Bone marrow (tissue), 2 donors: ENCODE measurements at regions not wholly inside any gene's neighbourhood (a gene's known extent, or its start where the extent isn't known, plus 50 kb on each side); places are given as distances from the start of the nearest gene placed in this dataset.

Experiments
- DNase-seq, 2 donors: peaks; one replicate each; lab custom pipeline; 2025; lab: John Stamatoyannopoulos, UW

DNA sequence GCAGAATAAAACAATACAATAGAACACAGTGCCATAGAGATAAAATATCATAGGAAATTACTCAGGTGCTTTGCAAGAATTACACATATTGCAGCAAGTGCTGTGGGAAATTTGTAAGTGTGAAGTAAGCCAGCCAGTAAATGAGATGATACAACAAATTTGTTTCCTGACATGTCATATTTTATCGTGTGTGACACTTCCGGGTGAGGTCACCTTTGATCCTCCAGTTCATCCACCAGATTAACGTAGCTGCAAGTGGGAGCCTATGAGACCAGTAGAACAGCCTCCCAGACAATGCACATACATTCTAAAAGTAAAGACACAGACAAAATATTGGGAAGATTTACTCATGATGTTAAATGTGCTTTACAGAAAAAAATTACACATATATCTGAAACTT is 72.2 kb downstream of the PRDM9 start:
- DNase-seq, result no peak

DNA sequence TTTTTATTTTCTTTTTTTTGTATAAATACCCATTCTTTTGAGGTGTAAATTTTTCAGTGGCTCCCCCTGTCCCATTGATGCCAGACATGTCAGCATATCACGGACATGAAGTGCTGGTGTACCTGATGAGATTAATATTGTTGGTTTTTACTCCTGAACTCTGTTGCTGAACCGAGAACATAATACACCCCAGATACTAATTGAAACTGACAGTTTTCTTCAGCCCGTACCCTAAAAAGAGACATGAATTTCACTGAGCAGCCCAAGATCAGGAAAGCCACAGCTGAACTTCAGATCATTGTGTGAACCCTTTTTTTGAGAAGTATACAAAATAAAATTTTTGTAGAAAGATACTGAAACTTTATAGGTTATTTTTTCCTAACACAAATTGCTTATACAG is 75.7 kb downstream of the PRDM9 start:
- DNase-seq, result no peak

DNA sequence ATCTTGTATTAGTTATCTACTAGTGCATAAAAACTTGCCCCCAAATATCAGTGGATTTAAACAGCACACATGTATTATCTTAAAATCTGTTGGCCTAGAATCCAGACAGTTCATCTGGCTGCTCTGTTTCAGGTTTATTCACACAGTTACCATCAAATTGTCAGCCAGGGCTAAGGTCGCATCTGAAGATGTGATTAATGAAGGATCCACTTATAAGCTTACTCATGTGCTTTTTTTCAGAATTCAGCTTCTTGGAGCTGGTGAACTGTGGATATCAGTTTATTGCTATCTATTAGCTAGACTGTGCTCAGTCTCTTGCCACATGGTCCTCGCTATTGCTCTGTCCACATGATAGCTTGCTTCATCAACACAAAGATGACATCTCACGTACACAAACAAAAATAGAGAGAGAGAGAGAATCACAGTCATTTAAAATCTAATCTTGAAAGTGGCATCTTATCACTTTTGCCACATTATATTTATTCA is 81.5 kb downstream of the PRDM9 start:
- no peak for DNase-seq

DNA sequence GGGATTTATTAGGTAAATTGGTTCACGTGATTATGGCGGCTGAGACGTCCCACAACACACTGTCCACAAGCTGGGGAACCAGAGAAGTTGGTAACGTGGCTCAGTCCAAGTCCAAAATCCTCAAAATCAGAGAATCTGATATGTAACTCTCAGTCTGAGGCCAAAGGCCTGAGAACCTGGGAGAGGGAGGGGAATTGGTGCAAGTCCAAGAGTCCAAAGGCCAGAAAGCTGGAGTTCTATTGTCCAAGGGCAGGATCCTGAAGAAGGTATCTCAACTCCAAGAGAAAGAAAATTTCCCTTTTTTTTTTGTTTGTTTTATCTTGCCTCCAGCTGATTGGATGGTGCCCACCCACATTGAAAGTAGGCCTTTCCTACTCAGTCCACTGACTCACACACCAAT is 83.8 kb downstream of the PRDM9 start:
- no peak for DNase-seq

DNA sequence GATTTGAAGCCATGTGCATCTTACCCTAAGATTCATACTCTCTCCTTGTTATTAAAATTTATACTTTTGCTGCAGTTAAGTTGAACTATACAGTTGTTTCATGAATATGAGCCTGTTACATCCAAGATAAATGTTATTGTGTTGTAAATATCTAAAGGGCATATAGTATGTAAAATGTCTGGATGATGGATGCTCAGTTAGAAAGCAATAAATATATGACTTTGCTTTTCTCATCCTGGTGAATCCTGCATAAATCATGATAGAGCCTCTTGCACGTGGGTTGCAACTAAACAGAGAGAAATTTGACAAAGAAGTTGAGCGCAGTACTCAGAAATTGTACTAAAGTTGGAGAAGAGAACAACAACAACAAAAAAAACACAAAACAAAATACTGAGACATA is 99.5 kb downstream of the PRDM9 start:
- DNase-seq, result no peak

DNA sequence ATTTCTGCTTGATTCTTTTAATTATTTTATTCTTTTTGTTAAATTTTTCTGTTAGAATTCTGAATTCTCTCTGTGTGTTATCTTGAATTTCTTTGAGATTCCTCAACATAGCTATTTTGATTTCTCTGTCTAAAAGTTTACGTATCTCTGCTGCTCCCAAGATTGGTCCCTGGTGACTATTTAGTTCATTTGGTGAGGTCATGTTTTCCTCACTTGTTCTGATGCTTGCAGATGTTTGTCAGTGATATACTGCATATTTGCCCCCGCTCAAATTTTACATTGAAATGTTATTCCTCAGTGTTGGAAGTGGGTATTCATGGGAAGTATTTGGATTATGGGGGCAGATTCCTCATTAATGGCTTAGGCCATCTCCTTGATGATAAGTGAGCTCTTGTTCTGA is 105.3 kb downstream of the PRDM9 start:
- no peak for DNase-seq

DNA sequence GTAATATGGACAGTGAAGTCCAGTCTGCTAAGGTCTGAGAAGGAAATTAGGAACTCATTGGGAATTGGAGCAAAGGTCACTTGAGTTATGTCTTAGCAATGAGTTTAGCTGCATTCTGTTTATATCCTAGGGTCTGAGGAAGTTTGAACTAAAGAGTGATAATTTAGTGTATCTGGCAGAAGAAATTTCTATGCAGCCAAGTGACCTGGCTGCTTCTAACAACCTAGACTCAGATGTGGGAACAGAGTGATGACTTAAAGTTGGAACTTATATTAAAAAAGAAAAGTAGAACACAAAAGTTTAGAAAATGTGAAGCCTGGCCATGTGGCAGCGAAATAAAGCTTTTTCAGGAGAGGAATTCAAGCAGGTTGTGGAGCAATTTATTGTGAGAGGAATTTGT is 106.2 kb downstream of the PRDM9 start:
- no peak for DNase-seq

DNA sequence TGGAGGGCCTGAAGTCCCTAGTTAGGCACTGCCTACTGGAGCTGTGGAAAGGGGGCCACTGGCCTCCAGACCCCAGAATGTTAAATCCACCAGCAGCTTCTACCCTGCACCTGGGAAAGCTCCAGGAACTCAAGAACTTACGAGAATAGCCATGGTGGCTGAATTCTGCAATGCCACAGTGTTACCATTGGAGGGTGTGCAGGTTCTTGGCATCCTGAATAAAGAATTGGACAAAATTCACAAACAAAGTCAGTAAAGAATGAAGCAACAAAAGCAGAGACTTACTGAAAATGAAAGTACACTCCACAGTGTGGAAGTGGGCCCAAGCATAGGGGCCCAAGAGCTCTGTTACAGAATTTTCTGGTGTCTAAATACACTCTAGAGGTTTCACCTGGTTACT is 107.0 kb downstream of the PRDM9 start:
- no peak for DNase-seq

DNA sequence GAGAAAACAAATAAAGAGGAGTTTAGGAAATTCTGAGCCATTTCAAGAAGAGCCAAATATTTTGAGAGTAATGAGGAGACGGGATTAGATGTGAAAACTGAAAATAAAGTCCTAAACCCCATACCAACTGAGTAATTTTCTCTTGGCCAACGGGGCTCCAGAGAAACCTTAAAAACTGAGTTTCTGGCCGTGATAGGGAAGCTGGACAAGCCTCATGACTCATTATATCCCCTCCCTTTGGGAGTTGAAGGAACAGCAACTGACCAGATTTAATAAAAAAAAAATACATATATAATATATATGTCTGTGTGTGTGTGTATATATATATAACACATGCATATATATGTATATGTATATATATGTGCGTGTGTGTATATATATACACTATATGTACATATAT is 119.6 kb downstream of the PRDM9 start:
- DNase-seq, result no peak

DNA sequence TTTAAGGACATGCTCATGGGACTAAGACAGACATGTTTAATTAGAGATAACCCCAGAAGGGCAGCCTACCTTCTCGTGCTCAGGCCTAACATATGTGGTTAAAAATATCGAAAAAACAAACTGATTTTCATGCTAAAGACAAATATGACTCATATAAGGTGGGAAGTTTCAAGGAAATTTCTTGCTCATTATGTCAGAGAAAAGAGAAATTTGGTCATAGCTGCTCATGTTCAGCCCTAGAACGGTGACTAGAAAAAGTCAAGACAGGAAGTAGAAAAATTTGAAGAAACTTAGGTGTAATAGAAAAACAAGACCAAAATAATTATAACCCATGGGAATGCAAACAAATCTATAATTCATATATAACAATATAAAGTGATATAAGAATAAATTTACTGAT is 120.6 kb downstream of the PRDM9 start:
- no peak for DNase-seq

DNA sequence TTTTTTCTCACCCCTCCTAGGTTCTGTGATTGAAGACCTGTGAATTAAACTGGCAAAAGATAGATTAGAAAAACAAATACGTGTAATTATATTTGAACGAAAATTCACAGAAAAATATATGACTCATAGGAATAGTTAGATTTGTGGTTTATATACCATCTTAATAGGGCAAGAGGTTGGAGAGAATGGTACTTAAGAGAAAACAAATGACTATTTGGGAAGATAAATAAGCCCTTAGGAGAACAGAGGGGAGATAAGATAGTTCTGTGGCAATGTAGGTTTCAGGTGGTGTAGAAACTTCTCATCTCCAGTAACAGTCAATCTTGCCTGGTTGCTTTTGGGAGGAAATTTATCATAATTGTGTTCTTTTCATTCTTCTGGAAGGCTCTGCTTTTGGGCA is 122.0 kb downstream of the PRDM9 start:
- DNase-seq, result no peak

DNA sequence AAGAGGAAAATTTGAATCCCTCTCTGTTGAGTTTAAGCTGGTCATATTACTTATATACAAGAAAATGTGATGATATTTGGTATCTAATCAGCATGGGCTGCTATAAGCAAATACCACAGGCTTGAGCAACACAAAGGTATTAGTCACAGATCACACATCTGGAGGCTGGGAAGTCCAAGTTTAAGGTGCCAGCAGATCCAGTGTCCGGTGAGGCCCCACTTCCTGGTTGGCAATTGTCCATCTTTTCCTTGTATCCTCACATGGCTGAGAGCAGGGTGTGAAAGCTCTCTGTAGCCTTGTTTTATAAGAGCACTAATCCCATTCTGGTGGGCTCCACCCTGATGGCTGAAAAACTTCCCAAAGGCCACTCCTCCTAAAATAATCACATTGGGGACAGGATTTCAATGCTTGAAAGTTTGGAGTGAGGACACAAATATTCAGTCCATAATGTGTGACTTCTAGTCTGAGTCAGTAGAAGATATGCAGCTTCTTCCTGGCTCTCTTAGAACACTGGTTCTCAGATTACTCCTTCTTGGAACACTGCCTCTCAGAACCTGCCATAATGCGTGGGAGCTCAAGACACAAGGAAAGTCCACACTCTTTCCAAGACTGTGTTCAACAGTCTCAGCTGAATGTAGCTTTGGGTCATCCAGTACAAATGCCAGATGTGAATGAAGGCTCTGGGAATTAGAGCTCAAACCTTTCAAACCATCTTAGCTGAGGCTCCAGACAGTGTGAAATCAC is 124.1 kb downstream of the PRDM9 start:
- no peak for DNase-seq

DNA sequence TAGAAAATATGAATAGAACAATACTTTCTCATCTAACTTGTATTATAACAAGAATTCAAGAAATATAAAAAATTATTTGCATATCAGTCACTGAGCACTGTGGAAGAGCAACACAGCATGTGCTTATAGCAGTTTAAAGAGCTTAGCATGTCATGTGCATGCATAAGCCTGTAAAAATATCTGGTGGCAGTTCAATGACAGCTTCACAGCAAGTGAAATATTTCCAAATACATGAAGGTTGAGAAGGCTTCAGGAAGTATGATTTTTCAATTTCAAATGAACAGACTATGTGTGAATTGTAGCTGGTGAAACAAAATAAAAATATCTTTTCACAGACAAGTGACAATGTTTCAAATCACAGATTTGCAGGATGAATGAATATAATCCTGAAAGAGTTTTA is 128.5 kb downstream of the PRDM9 start:
- no peak for DNase-seq

DNA sequence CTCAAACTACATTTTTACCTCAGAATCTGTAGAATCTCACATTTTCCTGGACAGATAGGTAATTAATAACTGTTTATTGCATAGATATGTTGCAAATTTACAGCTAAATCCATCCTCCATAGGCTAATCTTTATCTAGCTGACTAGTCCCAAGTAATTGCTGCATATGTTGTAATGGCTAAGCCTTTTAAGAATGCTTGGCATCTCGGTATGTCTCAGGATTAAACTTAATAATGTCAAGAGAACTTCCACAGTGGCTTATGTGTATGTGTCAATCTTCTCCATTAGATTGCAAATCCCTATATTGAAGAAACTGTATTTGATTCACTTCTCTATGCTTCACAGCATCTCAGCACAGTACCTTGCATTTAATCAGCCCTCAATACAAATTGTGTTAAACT is 131.9 kb downstream of the PRDM9 start:
- DNase-seq, result no peak

DNA sequence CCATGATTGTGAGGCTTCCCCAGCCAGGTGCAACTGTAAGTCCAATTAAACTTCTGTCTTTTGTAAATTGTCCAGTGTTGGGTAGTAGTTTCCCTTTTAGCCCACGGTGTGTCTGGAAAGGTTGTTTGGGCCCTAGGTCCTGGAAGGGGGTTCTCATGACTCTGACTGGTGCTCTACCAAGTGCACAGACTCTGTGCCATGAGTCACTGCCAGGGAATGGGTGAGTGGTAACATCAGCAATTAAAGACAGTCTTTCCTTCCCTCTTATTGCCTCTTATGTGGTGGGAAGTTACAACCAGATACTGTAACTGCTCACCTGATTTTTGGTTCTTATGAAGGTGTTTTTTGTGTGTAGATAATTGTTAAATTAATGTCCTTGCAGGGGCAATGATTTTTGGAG is 141.2 kb downstream of the PRDM9 start:
- no peak for DNase-seq

DNA sequence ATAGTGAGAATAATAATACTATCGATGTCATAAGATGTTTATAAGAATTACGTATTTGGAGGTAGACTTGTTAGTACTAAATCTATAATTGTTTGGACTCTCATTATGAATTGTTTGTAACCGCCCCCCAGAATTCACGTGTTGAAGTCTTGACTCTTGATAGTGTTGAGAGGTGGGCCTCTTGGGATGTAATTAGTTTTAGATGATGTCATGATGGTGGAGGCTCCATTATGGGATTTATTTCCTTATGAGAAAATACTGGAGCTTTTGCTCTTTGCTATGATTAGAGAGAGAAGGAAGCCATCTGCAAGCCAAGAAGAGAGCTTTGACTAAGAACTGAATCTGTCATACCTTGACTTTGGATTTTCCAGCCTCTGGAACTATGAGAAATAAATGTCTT is 142.2 kb downstream of the PRDM9 start:
- DNase-seq, result no peak

DNA sequence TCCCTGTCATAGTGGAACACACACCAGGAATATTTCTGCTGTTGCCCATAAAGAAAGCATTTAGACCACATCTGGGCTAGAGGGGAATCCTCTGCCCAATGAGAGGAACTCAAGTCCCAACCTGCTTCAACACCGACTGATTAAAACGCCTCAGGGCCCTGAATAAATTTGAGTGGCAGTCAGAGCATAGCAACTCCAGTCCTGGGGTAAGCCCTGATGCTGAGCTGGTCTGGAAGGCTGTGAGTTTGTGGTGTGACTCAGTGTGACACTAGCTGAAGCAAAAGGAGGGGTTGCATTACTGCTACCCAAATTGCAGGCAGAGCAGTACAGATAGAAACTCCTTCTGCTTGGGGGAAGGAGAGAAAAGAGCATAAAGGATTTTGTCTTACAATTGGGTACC is 148.3 kb downstream of the PRDM9 start:
- no peak for DNase-seq

DNA sequence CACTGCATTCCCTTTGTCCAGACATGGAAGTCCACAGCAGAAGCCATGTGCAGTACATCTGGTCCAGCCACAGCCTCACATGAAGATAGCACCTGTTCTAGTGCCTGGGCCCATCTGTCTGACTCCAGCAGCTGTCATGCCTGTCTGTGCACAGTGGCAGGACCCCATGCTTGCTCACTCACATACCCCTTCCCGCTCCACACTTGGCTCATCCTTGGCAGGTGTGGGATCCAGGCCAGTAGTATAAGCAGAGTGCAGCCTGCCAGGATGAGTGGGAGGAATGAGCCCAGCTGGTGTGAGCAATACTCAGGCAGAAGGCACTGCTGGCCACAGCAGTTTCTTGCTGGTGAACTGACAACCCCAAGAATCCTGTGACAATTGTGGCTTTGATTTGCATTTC is 168.0 kb downstream of the PRDM9 start:
- DNase-seq, result no peak

DNA sequence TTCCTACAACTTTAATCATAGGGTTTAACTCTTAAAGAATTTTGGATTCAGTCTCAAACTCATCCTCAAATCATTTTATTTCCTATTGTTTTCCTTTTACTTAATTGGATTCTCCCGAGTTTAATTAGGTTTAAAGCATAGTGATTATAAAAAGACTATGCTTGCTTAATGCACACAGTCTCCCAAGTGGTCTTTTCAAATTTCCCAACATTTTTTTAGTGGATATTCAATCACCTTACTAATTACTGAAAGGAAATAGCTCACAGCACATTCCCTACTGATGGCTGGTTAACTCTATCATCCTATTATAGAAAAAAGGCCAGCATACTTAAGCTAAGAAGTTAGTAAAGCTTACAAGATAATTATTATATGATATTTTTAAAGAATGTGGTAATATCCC is 170.6 kb downstream of the PRDM9 start:
- DNase-seq, result no peak

DNA sequence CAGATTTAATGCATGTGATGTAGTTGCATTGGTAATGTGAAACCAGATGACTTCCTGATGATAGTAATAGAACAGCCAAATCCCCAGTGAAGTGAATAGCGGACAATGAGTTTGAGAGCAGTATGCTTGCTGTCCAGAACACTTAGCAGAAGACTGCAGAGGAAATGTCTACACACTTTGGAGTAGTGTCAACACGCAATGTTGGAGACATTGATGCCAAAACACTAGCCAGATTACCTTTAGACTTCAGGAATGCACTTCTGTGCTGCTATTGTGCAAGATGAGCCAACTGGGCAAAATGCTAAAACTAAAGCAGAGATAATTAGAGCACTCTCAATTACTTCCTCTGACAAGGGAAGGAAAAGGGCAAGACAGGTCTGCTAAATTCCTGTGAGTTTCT is 176.7 kb downstream of the PRDM9 start:
- no peak for DNase-seq

DNA sequence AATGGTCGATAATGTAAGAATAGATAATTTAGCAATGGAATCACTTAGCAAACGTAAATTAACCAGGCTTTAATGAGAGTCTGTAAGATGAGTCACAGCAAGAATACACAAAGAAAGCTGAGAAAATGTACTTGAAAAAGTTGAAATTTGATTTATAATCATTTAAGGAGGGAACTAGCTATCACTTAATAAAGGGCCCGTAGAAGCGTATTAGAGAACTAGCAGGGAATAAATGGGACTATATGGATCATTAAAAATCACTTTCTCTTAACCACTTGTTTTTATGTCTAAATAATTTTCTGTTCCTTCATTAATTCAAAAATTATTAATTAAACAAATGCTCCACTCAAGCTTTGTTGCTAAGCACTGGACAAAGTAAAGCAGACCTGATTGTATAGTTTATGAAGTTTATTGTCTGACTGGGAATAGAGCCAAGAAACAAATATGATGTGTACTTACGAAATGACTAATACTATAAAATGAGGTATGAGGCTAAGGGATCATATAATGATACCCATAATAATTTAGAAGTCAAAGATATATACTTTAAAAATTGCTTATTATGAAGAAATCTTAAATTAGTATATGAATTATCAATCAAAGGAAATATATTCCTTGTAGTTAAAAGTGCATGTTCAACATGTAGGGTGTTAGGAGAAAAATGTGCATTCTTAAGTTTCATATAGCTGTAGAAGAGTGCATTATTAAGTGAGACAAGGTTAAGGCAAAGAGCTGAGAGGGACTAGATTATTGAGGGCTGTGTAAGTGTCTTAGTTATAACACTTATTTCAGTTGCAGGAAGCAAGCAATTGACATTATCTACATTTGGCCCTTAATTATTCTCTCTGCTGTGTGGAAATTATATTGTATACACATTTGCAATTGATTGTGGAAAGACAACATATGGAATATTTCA is 196.8 kb downstream of the PRDM9 start:
- DNase-seq, result no peak

DNA sequence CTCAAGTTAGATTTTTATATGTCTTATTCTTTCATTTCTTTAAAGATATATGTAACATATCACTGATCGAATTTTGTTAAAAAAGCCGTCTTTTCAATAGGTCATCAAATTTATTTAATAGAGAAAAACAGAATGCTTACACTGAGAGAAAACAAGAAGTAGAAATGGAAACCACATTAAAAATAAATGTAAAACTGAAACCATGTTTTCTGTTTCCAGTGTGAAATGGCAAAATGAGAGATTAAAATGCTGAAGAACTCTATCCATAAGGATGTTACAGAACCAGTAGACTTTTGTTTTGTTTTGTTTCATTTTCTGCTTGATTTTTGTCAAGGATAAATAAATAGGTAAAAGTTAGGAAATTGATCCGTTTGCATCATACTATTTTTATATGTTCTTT is 210.1 kb downstream of the PRDM9 start:
- DNase-seq, result no peak

DNA sequence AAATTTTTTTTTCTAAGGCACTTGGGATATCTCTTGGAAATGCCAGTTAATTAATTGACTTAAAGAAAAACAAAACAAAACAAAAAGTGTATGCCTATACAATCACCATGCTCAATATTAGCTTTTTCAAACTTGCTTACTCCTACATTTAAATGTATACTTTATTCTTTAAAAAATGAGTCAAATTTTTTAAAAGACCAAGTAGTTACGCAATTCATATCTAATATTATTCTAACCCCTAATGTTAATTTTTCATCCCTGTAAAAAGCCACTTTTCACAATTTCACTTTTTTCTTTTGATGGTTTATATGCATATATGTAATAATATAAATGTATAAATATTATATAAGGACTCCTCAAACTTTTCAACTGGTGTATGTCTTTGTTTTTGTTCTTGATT is 211.2 kb downstream of the PRDM9 start:
- DNase-seq, result no peak
